ENCODE measurements at regions not wholly inside any gene's neighbourhood (a gene's known extent, or its start where the extent isn't known, plus 50 kb on each side); places are given as distances from the start of the nearest gene placed in this dataset.

GRCh38 chr3:157586293-157586692 is 83.1 kb upstream of the VEPH1 start:
- TF ChIP-seq CTCF (conservative IDR thresholded peaks at IDR 0.05) = no peak
- TF ChIP-seq ZFX (IDR thresholded peaks at IDR 0.05) = no peak
